ES-I3 (cell line): ENCODE measurements at regions not wholly inside any gene's neighbourhood (a gene's known extent, or its start where the extent isn't known, plus 50 kb on each side); places are given as distances from the start of the nearest gene placed in this dataset.

Experiments
- H3K36me3 ChIP-seq: 2 replicates; pipeline ENCODE4 v1.6.1; 2013; ENCODE audit warnings: mild to moderate bottlenecking, low read length, control low read depth, moderate library complexity; ENCODE audit not compliant: insufficient read depth
- H3K4me1 ChIP-seq: 2 replicates; pipeline ENCODE4 v1.6.1; 2013; ENCODE audit warnings: mild to moderate bottlenecking, control low read depth, low read length; ENCODE audit not compliant: insufficient read depth
- H3K9ac ChIP-seq: 2 replicates; pipeline ENCODE4 v1.6.1; 2013; ENCODE audit warnings: low read depth, mild to moderate bottlenecking, low read length, moderate library complexity
- H3K9me3 ChIP-seq: 2 replicates; pipeline ENCODE4 v1.6.1; 2013; ENCODE audit warnings: mild to moderate bottlenecking, low read length, moderate library complexity; ENCODE audit not compliant: control insufficient read depth, insufficient read depth

GRCh38 chr7:125641884-125642283, 712.3 kb upstream of the POT1 start:
- H3K4me1 ChIP-seq = no peaks in the 10 kb centered on the region
- H3K9me3 ChIP-seq = no peaks in the 10 kb centered on the region
- H3K36me3 ChIP-seq = no peaks in the 10 kb centered on the region
- H3K9ac ChIP-seq = no peak overlapping the region

GRCh38 chr7:125636320-125636962, 706.8 kb upstream of the POT1 start:
- no peaks in the 10 kb centered on the region for H3K4me1 ChIP-seq
- H3K36me3 ChIP-seq = no peaks in the 10 kb centered on the region

GRCh38 chr7:125618516-125618915, 688.9 kb upstream of the POT1 start:
- Histone ChIP-seq H3K36me3 (no peaks in the 10 kb centered on the region), H3K9ac (no peak overlapping the region), H3K9me3 (no peaks in the 10 kb centered on the region), H3K4me1 (no peaks in the 10 kb centered on the region)

More at GRCh38 chr7:125636320-125636962, 706.8 kb upstream of the POT1 start:
- H3K9ac ChIP-seq = no peak overlapping the region
- H3K9me3 ChIP-seq = no peaks in the 10 kb centered on the region

GRCh38 chr7:125611582-125611981, 682.0 kb upstream of the POT1 start:
- no peaks in the 10 kb centered on the region for H3K9me3 ChIP-seq
- no peaks in the 10 kb centered on the region for H3K36me3 ChIP-seq
- H3K9ac ChIP-seq = no peak overlapping the region

GRCh38 chr7:125606671-125607070, 677.0 kb upstream of the POT1 start:
- H3K9ac ChIP-seq = no peak overlapping the region
- H3K4me1 ChIP-seq = peaks cover 7% of the 10 kb centered on the region; the same call in 1 of the 2 replicates
- no peaks in the 10 kb centered on the region for H3K36me3 ChIP-seq
- no peaks in the 10 kb centered on the region for H3K9me3 ChIP-seq

More at GRCh38 chr7:125611582-125611981, 682.0 kb upstream of the POT1 start:
- H3K4me1 ChIP-seq = no peaks in the 10 kb centered on the region

GRCh38 chr7:125605241-125605640, 675.6 kb upstream of the POT1 start:
- Histone ChIP-seq H3K9me3 (no peaks in the 10 kb centered on the region), H3K4me1 (peaks cover 7% of the 10 kb centered on the region; the same call in 1 of the 2 replicates), H3K9ac (no peak overlapping the region), H3K36me3 (no peaks in the 10 kb centered on the region)

- H3K4me1 ChIP-seq = peaks cover 7% of the 10 kb centered on the region; the same call in 1 of the 2 replicates
- no peak overlapping the region for H3K9ac ChIP-seq
- no peaks in the 10 kb centered on the region for H3K9me3 ChIP-seq
- no peaks in the 10 kb centered on the region for H3K36me3 ChIP-seq
Observed at GRCh38 chr7:125602441-125602840, 672.8 kb upstream of the POT1 start.

GRCh38 chr7:125599387-125599786, 669.8 kb upstream of the POT1 start:
- H3K36me3 ChIP-seq = no peaks in the 10 kb centered on the region
- H3K9ac ChIP-seq = no peak overlapping the region
- H3K4me1 ChIP-seq = no peaks in the 10 kb centered on the region
- no peaks in the 10 kb centered on the region for H3K9me3 ChIP-seq

- H3K4me1 ChIP-seq = no peaks in the 10 kb centered on the region
- H3K9me3 ChIP-seq = no peaks in the 10 kb centered on the region; the same call in 1 of the 2 replicates
- no peaks in the 10 kb centered on the region for H3K36me3 ChIP-seq
- no peak overlapping the region for H3K9ac ChIP-seq
Observed at GRCh38 chr7:125592331-125592730, 662.7 kb upstream of the POT1 start.

- Histone ChIP-seq H3K9me3 (no peaks in the 10 kb centered on the region), H3K36me3 (no peaks in the 10 kb centered on the region), H3K9ac (no peak overlapping the region), H3K4me1 (no peaks in the 10 kb centered on the region)
Observed at GRCh38 chr7:125573126-125573525, 643.5 kb upstream of the POT1 start.

GRCh38 chr7:125572414-125572813, 642.8 kb upstream of the POT1 start:
- Histone ChIP-seq H3K9ac (no peak overlapping the region), H3K9me3 (no peaks in the 10 kb centered on the region), H3K4me1 (no peaks in the 10 kb centered on the region), H3K36me3 (no peaks in the 10 kb centered on the region)

- no peaks in the 10 kb centered on the region for H3K4me1 ChIP-seq
- H3K36me3 ChIP-seq = no peaks in the 10 kb centered on the region
- H3K9me3 ChIP-seq = no peaks in the 10 kb centered on the region
- H3K9ac ChIP-seq = no peak overlapping the region
Observed at GRCh38 chr7:125568799-125569198, 639.2 kb upstream of the POT1 start.

- Histone ChIP-seq H3K4me1 (no peaks in the 10 kb centered on the region), H3K9me3 (no peaks in the 10 kb centered on the region), H3K36me3 (no peaks in the 10 kb centered on the region), H3K9ac (no peak overlapping the region)
Observed at GRCh38 chr7:125567686-125568085, 638.1 kb upstream of the POT1 start.

GRCh38 chr7:125563964-125564529, 634.4 kb upstream of the POT1 start:
- no peaks in the 10 kb centered on the region for H3K9me3 ChIP-seq
- no peaks in the 10 kb centered on the region for H3K36me3 ChIP-seq
- H3K4me1 ChIP-seq = no peaks in the 10 kb centered on the region
- peak overlapping the region; percentile 11; the same call in 1 of the 2 replicates for H3K9ac ChIP-seq

- Histone ChIP-seq H3K36me3 (no peaks in the 10 kb centered on the region), H3K9me3 (no peaks in the 10 kb centered on the region), H3K9ac (no peak overlapping the region; the same call in 1 of the 2 replicates), H3K4me1 (no peaks in the 10 kb centered on the region)
Observed at GRCh38 chr7:125563557-125563956, 633.9 kb upstream of the POT1 start.
